Fibroblast of lung (primary cell): ENCODE measurements at regions not wholly inside any gene's neighbourhood (a gene's known extent, or its start where the extent isn't known, plus 50 kb on each side); places are given as distances from the start of the nearest gene placed in this dataset.
A peak's percentile ranks its signal among the peaks of the same experiment; 100 is the strongest.

Experiments used
- DNase-seq, 2 donors: peaks; one replicate each; pipeline versions ENCODE4 v3.0.0 to v3.0.0-alpha.2; 2010; ENCODE audit warnings: low read depth in 2 of 2
- H2AFZ ChIP-seq: 2 replicates; pipeline ENCODE4 v1.5.1; 2012; ENCODE audit warnings: low read length, control low read depth, inconsistent platforms
- H3K27ac ChIP-seq: 2 replicates; pipeline ENCODE4 v1.5.1; 2011; ENCODE audit warnings: low read length, control low read depth; ENCODE audit not compliant: insufficient read depth
- H3K27me3 ChIP-seq: 2 replicates; pipeline ENCODE4 v1.5.1; 2011; ENCODE audit warnings: mild to moderate bottlenecking, low read length; ENCODE audit not compliant: control insufficient read depth, insufficient read depth
- H3K36me3 ChIP-seq: 2 replicates; pipeline ENCODE4 v1.5.1; 2011; ENCODE audit warnings: low read length; ENCODE audit not compliant: control insufficient read depth, insufficient read depth
- H3K4me1 ChIP-seq: 2 replicates; pipeline ENCODE4 v1.5.1; 2011; ENCODE audit warnings: low read length; ENCODE audit not compliant: control insufficient read depth, insufficient read depth; ENCODE audit errors: extremely low read depth
- H3K4me2 ChIP-seq: 2 replicates; pipeline ENCODE4 v1.5.1; 2011; ENCODE audit warnings: low read length, control low read depth; ENCODE audit not compliant: insufficient read depth; ENCODE audit errors: extremely low read depth
- H3K4me3 ChIP-seq, 4 experiments: fragments of 200-600 bp in 1 of 4; sonication (generic) in 1 of 4; replicated peaks in 1 of 4; 2 replicates each; pipeline ENCODE4 v1.5.1; 2011 to 2016; ENCODE audit warnings: low read length in 4 of 4, low read depth in 3 of 4, mild to moderate bottlenecking in 3 of 4, control low read depth in 2 of 4, inconsistent platforms in 1 of 4, mixed read lengths in 1 of 4; ENCODE audit not compliant: insufficient read depth in 1 of 4; ENCODE audit errors: control extremely low read depth in 1 of 4
- H3K79me2 ChIP-seq: 2 replicates; pipeline ENCODE4 v1.5.1; 2012; ENCODE audit warnings: mild to moderate bottlenecking, low read length, inconsistent platforms; ENCODE audit not compliant: control insufficient read depth, insufficient read depth
- H3K9ac ChIP-seq: 2 replicates; pipeline ENCODE4 v1.5.1; 2011; ENCODE audit warnings: mild to moderate bottlenecking, low read length, control low read depth; ENCODE audit not compliant: insufficient read depth
- H3K9me3 ChIP-seq: 2 replicates; pipeline ENCODE4 v1.5.1; 2012; ENCODE audit warnings: low read depth, low read length; ENCODE audit not compliant: control insufficient read depth, insufficient read depth
- H4K20me1 ChIP-seq: 2 replicates; pipeline ENCODE4 v1.5.1; 2011; ENCODE audit warnings: low read length; ENCODE audit not compliant: control insufficient read depth, insufficient read depth; ENCODE audit errors: extremely low read depth
- EZH2 ChIP-seq: IDR thresholded peaks from 2 replicates; pipeline ENCODE4 v1.5.1; 2012; ENCODE audit warnings: low read length, control low read depth, mild to moderate bottlenecking; ENCODE audit errors: missing control alignments
- TF ChIP-seq, protein P1 (sequence below), 2 donors: IDR thresholded peaks in 1 of 2; conservative IDR thresholded peaks in 1 of 2; 1 replicate in 1 of 2; 2 replicates in 1 of 2; pipeline ENCODE4 v1.5.1; 2011 to 2012; ENCODE audit warnings: low read length in 2 of 2, control low read depth in 1 of 2, inconsistent platforms in 1 of 2, low read depth in 1 of 2, mild to moderate bottlenecking in 1 of 2

DNA sequence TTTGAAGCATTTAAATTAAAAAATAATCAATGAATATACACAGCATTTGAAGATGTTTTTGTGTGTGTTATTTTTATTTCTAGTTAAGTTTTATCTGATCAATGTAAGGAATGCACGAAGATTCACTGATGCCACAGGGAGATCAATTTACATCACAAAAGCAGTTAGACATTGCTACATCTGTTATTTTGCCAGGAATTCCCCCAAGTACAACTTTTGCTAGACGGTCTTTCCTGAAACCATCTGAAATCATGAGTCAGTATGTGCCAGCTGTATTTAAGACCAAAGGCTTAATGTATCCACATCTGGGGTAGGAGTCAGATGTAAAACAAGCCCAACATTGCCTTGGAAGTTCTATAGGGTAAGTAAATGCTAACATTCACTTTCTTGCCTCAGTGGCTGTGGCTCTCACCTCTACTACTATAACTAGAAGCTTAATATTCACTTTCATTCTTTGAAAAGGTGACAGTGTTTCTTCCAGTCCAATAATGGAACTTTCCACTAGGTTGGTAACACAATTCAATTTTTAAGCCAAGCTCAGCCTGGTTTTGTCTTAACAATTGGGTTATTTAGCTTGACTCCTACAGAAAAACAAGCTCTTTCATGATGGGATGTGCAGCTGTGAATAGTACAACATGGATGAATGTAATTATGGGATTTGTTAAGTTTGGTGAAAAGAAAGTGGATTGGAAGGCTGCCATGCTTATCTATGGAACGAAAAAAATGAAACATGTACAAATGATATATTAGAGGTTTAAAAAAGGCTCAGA lies 385.4 kb upstream of the TMEM132C start:
- Histone ChIP-seq H4K20me1 (no peaks in the 10 kb centered on the region), H3K79me2 (no peaks in the 10 kb centered on the region), H2AFZ (no peak overlapping the region), H3K4me1 (no peaks in the 10 kb centered on the region), H3K27ac (no peak overlapping the region), H3K4me3 (no peak overlapping the region), H3K9me3 (no peaks in the 10 kb centered on the region), H3K9ac (no peak overlapping the region), H3K4me2 (no peak overlapping the region), H3K36me3 (no peaks in the 10 kb centered on the region), H3K27me3 (no peaks in the 10 kb centered on the region)
- TF ChIP-seq, protein P1, sequence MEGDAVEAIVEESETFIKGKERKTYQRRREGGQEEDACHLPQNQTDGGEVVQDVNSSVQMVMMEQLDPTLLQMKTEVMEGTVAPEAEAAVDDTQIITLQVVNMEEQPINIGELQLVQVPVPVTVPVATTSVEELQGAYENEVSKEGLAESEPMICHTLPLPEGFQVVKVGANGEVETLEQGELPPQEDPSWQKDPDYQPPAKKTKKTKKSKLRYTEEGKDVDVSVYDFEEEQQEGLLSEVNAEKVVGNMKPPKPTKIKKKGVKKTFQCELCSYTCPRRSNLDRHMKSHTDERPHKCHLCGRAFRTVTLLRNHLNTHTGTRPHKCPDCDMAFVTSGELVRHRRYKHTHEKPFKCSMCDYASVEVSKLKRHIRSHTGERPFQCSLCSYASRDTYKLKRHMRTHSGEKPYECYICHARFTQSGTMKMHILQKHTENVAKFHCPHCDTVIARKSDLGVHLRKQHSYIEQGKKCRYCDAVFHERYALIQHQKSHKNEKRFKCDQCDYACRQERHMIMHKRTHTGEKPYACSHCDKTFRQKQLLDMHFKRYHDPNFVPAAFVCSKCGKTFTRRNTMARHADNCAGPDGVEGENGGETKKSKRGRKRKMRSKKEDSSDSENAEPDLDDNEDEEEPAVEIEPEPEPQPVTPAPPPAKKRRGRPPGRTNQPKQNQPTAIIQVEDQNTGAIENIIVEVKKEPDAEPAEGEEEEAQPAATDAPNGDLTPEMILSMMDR (conservative IDR thresholded peaks at IDR 0.05 in 1 of 2, IDR thresholded peaks at IDR 0.05 in 1 of 2; ENCODE audit: low read depth in 1 of 2, low read length in 2 of 2) = no peak
- no peak for TF ChIP-seq EZH2
- DNase-seq = peak in 1 of 2 donors; percentile 11

DNA sequence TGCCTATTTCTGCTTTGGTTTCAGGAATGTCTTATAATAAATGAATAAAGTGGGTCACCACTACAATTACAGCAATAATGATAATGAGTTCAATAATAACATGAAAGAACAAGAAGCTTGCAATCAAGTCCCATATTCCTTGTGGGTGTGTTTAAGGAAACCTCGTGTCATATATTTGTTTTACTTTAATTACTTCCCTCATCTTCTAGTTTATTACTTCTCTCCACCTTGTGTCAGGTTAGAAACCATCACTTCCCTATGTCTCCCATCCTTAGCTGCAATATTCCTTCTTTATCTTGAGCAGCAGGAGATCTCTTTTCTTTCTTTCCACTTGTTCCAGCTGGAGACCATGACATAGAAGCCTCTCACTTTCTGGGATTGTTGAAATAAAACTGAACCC lies 384.0 kb upstream of the TMEM132C start:
- Histone ChIP-seq H2AFZ (no peak overlapping the region), H4K20me1 (no peaks in the 10 kb centered on the region), H3K4me3 (no peak overlapping the region), H3K4me1 (no peaks in the 10 kb centered on the region), H3K79me2 (no peaks in the 10 kb centered on the region), H3K4me2 (no peak overlapping the region), H3K9me3 (no peaks in the 10 kb centered on the region), H3K9ac (no peak overlapping the region), H3K27me3 (no peaks in the 10 kb centered on the region), H3K36me3 (no peaks in the 10 kb centered on the region), H3K27ac (no peak overlapping the region)
- no peak for TF ChIP-seq EZH2
- TF ChIP-seq, protein P1 (conservative IDR thresholded peaks at IDR 0.05 in 1 of 2, IDR thresholded peaks at IDR 0.05 in 1 of 2; ENCODE audit: low read depth in 1 of 2, low read length in 2 of 2) = no peak
- DNase-seq = no peak

DNA sequence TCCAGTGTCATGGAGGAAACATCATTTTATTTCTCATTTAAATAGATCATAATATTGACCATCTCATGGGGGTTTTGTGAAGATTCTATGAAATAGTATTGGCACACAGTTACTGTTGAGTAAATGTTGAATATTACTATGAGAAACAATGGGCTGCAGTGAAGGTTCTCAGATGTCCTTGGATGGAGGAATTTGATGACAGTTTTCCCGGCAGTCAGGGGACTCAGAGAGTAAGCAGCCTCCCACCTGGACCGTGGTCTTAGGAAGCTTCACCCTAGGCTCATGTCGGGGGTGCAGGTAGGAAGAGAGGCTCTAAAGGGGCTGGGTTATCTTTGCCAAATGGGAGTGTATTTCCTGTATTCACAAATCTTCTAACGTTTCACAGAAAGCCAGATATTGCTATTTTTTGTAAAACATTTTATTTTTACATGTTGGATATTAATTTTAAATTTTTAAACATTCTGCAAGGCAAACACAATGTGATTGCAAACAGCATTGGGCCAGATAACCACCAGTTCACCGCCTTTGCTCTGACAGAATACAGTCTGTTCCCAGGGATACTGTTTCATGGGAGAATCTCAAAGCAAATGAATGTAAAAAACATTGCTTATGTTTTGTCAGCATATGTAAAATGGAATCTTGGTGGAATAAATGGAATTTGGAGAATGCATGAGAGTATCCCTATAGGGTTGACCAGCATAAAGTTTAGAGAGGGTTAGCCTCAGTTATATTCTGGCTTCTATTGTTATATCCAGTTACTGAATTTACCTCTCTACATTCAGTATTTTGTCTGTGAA lies 380.8 kb upstream of the TMEM132C start:
- TF ChIP-seq, protein P1 (conservative IDR thresholded peaks at IDR 0.05 in 1 of 2, IDR thresholded peaks at IDR 0.05 in 1 of 2; ENCODE audit: low read depth in 1 of 2, low read length in 2 of 2) = no peak
- no peak for TF ChIP-seq EZH2
- Histone ChIP-seq H3K9me3 (no peaks in the 10 kb centered on the region), H2AFZ (no peak overlapping the region), H3K27me3 (no peaks in the 10 kb centered on the region), H3K9ac (no peak overlapping the region), H3K4me3 (no peak overlapping the region), H3K27ac (no peak overlapping the region), H3K4me2 (no peak overlapping the region), H3K4me1 (no peaks in the 10 kb centered on the region), H3K79me2 (no peaks in the 10 kb centered on the region), H4K20me1 (no peaks in the 10 kb centered on the region), H3K36me3 (no peaks in the 10 kb centered on the region)
- DNase-seq = no peak
